ENCODE measurements at regions not wholly inside any gene's neighbourhood (a gene's known extent, or its start where the extent isn't known, plus 50 kb on each side); places are given as distances from the start of the nearest gene placed in this dataset.

DNA sequence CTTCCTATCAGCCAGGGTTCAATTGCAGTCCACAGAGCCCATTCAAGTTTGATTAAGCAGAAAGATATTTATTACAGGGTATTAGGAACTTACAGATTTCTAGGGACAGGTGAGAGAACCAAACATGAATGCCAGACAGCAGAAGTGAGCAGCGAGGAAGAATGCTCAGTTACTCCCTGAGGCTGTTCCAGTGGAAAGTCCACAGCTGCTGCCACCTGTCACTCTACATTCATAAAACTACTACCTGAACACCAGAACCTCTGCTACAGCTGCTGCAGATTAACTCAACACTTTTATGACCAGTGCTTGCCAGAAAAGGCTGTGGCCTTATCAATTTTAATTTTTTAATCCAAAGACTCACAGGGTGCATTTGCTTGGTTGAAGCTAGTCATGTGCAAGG, 325.4 kb upstream of the ONECUT1 start:
- TF ChIP-seq EZH2phosphoT487 (IDR thresholded peaks at IDR 0.05; ENCODE audit: insufficient read depth, low read depth) (no peak), EZH2 (IDR thresholded peaks at IDR 0.05; ENCODE audit: insufficient read depth, poor library complexity, severe bottlenecking) (no peak)
